Small intestine (tissue), 7 donors: ENCODE measurements at regions not wholly inside any gene's neighbourhood (a gene's known extent, or its start where the extent isn't known, plus 50 kb on each side); places are given as distances from the start of the nearest gene placed in this dataset.

ENCODE experiments used
- DNase-seq, 2 donors: peaks; one replicate each; pipeline versions ENCODE4 v3.0.0 to v3.0.0-alpha.2; 2013
- FAIRE-seq: peaks from 2 replicates; lab custom pipeline; 2012; peaks lifted over from hg19 to GRCh38; lab: Jason Lieb, UNC
- H3K27ac ChIP-seq, 3 donors: one replicate each; pipeline ENCODE4 v1.5.1; 2013; ENCODE audit warnings: low read length in 2 of 3, mild to moderate bottlenecking in 2 of 3, control low read depth in 1 of 3, inconsistent platforms in 1 of 3, low read depth in 1 of 3, moderate library complexity in 1 of 3
- H3K27me3 ChIP-seq, 3 donors: one replicate each; pipeline ENCODE4 v1.6.1; 2013; ENCODE audit warnings: low read length in 3 of 3, inconsistent platforms in 1 of 3; ENCODE audit not compliant: control insufficient read depth in 3 of 3, insufficient read depth in 3 of 3
- H3K36me3 ChIP-seq, 3 donors: one replicate each; pipeline ENCODE4 v1.6.1; 2013; ENCODE audit warnings: low read length in 3 of 3, inconsistent platforms in 1 of 3, low read depth in 1 of 3, mild to moderate bottlenecking in 1 of 3, moderate library complexity in 1 of 3; ENCODE audit not compliant: control insufficient read depth in 3 of 3, insufficient read depth in 2 of 3
- H3K4me1 ChIP-seq, 3 donors: one replicate each; pipeline ENCODE4 v1.6.1; 2013; ENCODE audit warnings: low read length in 2 of 3, inconsistent platforms in 1 of 3, low read depth in 1 of 3, mild to moderate bottlenecking in 1 of 3, moderate library complexity in 1 of 3; ENCODE audit not compliant: control insufficient read depth in 3 of 3, insufficient read depth in 2 of 3
- H3K4me3 ChIP-seq, 3 donors: one replicate each; pipeline ENCODE4 v1.5.1; 2013; ENCODE audit warnings: low read length in 3 of 3, control low read depth in 1 of 3, inconsistent platforms in 1 of 3, low read depth in 1 of 3, mild to moderate bottlenecking in 1 of 3, moderate library complexity in 1 of 3
- H3K9me3 ChIP-seq, 2 donors: one replicate each; pipeline ENCODE4 v1.6.1; 2013; ENCODE audit warnings: low read depth in 1 of 2, low read length in 1 of 2; ENCODE audit not compliant: control insufficient read depth in 2 of 2, insufficient read depth in 1 of 2
- WGBS, 3 donors: extraction: QIAGEN DNeasy Blood & Tissue Kit; methylation state at CpG; one replicate each; pipeline ENCODE4 v1.1.7; 2013; 5-methylcytosine and 5-hydroxymethylcytosine counted together
- donor health status: healthy with polysubstance abuse.
- donor health status: control.
- donor health status: control.
- donor health status: Bipolar disorder and iron deficiency.
- donor health status: healthy.

DNA sequence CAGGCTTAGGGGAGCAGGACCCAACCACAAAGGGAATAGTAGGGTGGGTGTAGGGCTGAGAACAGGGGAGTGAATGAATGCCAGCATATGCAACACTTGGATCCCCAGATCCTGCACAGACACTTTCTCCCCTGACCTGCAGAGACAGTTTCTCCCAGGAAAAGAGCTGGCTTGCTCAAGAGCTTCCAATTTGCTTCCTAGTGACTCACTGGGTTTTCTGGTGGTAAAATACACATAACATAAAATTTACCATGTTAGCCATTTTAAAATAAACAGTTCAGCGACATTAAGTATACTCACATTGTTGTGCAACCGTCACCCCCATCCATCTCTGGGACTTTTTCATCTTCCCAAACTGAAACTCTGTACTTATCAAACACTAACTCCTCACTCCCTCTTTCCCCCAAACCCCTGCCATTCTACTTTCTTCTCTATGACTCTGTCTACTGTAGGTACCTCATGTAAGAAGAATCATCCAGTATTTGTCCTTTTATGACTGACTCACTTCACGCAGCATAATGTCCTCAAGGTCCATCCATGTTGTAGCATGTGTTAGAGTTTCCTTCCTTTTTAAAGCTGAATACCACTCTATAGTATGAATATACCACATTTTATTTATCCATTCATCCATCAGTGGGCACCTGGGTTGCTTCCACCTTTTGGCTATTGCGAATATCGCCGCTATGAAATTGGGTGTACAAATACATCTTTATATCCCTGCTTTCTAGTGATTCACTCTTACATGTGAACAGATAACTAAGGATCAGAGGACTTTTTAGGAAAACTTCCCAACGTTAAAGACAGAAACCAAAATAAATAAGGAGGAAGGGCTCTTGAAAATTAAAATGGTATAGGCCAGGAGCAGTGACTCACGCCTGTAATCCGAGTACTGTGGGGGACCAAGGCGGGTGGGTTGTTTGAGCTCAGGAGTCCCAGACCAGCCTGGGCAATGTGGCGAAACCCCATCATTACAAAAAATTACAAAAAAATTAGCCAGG, 95.6 kb upstream of the TJP1 start:
- FAIRE-seq: no peak
- H3K4me1 ChIP-seq: no peaks in the 10 kb centered on the region

DNA sequence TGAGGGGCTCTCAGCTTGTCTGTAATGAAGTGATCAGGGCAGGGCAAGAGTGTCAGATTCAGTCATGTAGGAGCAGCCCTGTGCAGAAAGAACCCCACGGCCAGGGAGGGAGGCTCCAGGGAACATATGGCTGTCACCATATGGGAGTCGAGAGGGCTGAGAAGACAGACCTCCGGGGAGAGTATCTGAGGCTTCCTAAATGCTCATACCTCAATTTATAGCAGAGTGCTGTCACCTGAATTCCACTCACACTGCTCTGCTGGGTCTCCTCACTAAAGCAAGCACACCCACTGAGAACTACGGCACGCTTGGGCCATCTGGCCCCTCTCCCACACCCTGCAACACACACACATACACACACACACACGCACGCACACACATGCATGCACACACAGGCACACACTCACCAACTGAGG, 92.3 kb upstream of the TJP1 start:
- WGBS, 3 donors: 59 to 73% (median 69%) methylated on average over 7 of the region's 7 CpGs

More for the DNA sequence above, 95.6 kb upstream of the TJP1 start:
- H3K4me3 ChIP-seq: no peak overlapping the region
- peaks cover 0 to 3% (median 0%) of the 10 kb centered on the region in 3 donors for H3K27me3 ChIP-seq
- H3K27ac ChIP-seq: no peak overlapping the region
- H3K9me3 ChIP-seq: no peaks in the 10 kb centered on the region
- H3K36me3 ChIP-seq: no peaks in the 10 kb centered on the region
- DNase-seq: no peak
- WGBS, 3 donors: 81 to 88% (median 86%) methylated on average over 11 of the region's 11 CpGs

DNA sequence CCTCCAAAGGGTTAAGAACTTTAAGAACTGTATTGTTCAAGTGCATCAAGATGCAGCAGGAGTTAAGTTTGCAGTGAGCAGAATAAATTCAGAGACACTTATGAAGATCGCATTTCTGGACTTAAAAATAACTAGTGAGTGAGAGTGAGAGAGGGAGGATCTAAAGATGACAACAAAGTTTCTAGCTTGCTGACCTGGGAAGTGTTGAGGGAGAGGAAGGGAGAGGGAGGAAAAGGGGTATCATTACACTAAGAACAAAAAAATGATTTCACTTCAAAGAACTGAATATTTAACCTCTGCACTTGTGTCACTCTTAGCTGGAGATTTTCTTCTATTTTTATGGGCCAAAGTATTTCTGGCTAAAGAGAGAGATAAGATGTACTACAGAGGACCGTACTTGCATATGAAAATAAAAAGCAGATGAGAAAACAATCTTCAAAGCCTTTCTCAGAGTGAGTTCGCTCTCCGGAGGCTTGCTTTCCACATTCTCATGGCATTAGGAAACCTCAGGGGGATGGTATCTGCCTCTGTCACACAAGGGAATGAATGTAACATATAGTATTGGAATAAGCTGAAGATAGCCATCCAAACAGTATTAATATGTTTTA, 91.4 kb upstream of the TJP1 start:
- H3K27me3 ChIP-seq: no peaks in the 10 kb centered on the region
- H3K9me3 ChIP-seq: peaks cover 0 to 2% of the 10 kb centered on the region in 2 donors
- peaks cover 0 to 3% (median 0%) of the 10 kb centered on the region in 3 donors for H3K4me1 ChIP-seq
- DNase-seq (no peak), FAIRE-seq (no peak)
- H3K4me3 ChIP-seq: no peak overlapping the region
- no peaks in the 10 kb centered on the region for H3K36me3 ChIP-seq
- WGBS, 3 donors: 49 to 62% (median 56%) methylated on average over 4 of the region's 4 CpGs
- no peak overlapping the region for H3K27ac ChIP-seq

More for the DNA sequence above, 92.3 kb upstream of the TJP1 start:
- H3K27me3 ChIP-seq: no peaks in the 10 kb centered on the region
- H3K9me3 ChIP-seq: peaks cover 0 to 2% of the 10 kb centered on the region in 2 donors
- no peak for FAIRE-seq
- no peak overlapping the region for H3K4me3 ChIP-seq
- no peak for DNase-seq
- peaks cover 0 to under 1% (median 0%) of the 10 kb centered on the region in 3 donors for H3K4me1 ChIP-seq
- no peak overlapping the region for H3K27ac ChIP-seq
- no peaks in the 10 kb centered on the region for H3K36me3 ChIP-seq

DNA sequence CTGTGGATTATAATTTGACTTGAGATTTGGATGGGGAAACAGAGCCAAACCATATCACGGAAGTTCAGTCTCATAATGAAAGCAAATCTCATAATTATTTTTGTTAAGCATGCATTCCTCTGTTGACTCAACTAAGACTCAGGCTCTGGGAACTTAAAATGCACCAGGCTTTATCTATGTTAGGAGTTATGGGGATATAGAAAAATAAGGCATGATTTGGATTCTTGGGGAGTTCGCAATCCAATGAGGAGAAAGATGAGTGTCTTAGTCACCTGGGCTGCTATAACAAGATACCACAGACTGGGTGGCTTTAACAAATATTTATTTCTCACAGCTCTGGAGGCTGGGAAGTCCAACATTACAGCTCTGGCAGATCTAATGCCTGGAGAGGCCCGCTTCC, 89.4 kb upstream of the TJP1 start:
- no peak overlapping the region for H3K27ac ChIP-seq
- DNase-seq (no peak), FAIRE-seq (no peak)
- H3K4me1 ChIP-seq: peaks cover 0 to 3% (median 0%) of the 10 kb centered on the region in 3 donors
- 56 to 66% (median 58%) methylated on average over 3 of the region's 3 CpGs for WGBS, 3 donors
- no peaks in the 10 kb centered on the region for H3K27me3 ChIP-seq
- peaks cover 0 to 2% of the 10 kb centered on the region in 2 donors for H3K9me3 ChIP-seq
- no peaks in the 10 kb centered on the region for H3K36me3 ChIP-seq
- H3K4me3 ChIP-seq: no peak overlapping the region

DNA sequence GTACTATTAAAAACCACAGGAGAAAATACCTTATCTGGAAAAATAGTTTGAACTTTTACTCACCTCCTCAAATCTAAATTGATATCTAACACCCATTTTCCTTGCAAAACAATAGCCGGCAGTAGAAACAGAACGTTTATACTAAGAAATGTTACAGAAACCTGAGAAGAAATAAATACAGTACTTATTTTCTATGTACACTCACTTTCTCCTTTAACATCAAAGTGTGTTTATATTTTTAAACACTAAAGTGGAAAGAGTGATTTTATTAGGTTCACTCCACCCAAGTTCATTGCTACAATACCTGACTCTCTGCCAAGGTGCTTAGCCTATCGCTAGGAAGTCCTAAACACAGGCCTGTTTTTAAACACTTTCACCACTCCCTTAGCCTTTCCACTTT, 87.8 kb upstream of the TJP1 start:
- Histone ChIP-seq H3K9me3 (peaks cover 0 to 2% of the 10 kb centered on the region in 2 donors), H3K4me1 (peaks cover 0 to 3% (median 0%) of the 10 kb centered on the region in 3 donors), H3K4me3 (no peak overlapping the region), H3K27me3 (no peaks in the 10 kb centered on the region), H3K36me3 (no peaks in the 10 kb centered on the region), H3K27ac (no peak overlapping the region)
- peak; percentile 10 for FAIRE-seq
- peak in 1 of 2 donors; percentile 31 for DNase-seq
- 17 to 55% (median 36%) methylated on average over 3 of the region's 3 CpGs for WGBS, 3 donors

DNA sequence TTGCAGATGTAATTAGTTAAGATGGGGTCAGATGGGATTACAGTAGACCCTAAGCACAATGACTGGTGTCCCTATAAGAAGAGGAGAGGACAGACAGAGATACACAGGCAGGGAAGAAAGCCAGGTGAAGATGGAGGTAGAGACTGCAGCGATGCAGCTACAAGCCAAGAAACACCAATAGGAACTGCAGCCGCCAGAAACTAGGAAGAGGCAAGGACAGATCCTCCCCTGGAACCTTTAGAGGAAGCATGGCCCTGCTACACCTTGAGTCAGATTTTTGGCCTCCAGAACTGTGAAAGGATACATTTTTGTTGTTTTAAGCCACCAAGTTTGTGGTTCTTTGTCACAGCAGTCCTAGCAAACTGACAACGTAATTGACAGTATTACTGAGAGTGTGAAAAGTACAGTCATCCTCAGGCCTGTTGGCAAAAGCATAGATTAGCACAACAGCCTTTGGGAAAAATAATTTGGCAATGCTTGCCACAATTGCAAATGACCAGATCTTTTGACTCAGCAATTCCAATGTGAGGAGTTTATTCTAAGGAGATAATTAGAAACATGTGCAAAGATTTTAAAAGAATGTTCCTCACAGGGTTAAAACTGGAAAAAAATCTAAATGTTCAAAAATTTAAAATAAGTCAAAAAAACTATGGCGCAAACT, 82.6 kb upstream of the TJP1 start:
- DNase-seq (no peak), FAIRE-seq (no peak)
- Histone ChIP-seq H3K4me1 (peaks cover 0 to 3% (median 0%) of the 10 kb centered on the region in 3 donors), H3K9me3 (no peaks in the 10 kb centered on the region), H3K36me3 (no peaks in the 10 kb centered on the region), H3K4me3 (no peak overlapping the region), H3K27me3 (no peaks in the 10 kb centered on the region), H3K27ac (no peak overlapping the region)
- 68 to 84% (median 78%) methylated on average over 4 of the region's 4 CpGs for WGBS, 3 donors

DNA sequence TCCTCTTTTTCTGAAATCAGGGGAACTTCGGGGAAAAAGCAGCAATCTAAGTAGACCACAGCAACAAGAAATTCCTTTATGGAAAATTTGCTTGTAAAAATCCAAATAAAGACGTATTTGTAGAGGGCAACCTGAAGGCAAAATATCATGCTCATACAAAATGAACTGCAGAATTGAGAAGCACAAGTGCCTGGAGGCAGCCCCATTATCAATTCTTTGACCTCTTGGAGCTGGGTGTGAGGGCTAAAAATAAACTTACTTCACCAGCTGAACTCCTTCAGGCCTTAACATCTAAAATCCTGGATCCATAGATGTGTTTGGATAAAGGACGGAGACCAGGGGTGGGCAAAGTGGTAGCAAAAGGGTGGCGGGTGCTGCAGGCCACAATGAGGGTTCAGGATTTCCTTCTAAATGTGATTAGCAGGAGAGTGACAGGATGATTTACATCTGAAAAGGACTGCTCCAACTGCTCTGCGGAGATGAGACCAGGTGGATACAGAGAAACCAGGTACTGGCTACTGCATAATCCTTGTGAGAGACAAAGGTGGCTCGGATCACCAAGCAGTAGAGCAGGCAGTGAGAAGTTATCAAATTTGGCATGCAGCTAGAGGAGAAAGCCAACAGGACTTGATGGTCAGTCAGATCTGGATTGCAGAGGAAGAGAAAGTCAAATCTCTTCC, 81.7 kb upstream of the TJP1 start:
- Histone ChIP-seq H3K9me3 (no peaks in the 10 kb centered on the region), H3K4me1 (no peaks in the 10 kb centered on the region), H3K36me3 (no peaks in the 10 kb centered on the region), H3K27ac (no peak overlapping the region), H3K27me3 (no peaks in the 10 kb centered on the region), H3K4me3 (no peak overlapping the region)
- FAIRE-seq (no peak), DNase-seq (no peak)
- WGBS, 3 donors: 82 to 87% (median 82%) methylated on average over 6 of the region's 6 CpGs

DNA sequence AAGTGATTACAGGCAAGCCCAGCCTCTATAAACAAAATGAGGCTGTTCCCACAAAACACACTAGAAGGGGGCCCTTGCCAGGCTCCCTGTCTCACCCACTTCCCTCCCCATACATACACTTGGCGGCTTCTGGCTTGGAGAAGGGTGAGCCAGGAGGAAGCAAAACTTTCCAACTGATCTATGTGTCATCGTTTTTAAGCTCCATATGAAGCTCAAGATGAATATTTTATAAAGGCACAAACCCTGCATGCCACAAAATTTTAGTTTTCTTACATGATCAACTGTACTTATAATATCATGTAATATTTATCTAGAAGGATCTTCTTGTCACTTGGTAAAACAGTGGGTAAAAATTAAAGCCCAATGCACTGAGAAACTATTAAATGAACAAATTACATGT, 80.8 kb upstream of the TJP1 start:
- DNase-seq (no peak), FAIRE-seq (no peak)
- H3K36me3 ChIP-seq: no peaks in the 10 kb centered on the region
- H3K27me3 ChIP-seq: no peaks in the 10 kb centered on the region
- 79 to 80% (median 80%) methylated on average over 2 of the region's 2 CpGs for WGBS, 3 donors
- H3K27ac ChIP-seq: no peak overlapping the region
- H3K4me3 ChIP-seq: no peak overlapping the region
- no peaks in the 10 kb centered on the region for H3K9me3 ChIP-seq
- no peaks in the 10 kb centered on the region for H3K4me1 ChIP-seq
